GM23338 (cell line): ENCODE measurements at regions not wholly inside any gene's neighbourhood (a gene's known extent, or its start where the extent isn't known, plus 50 kb on each side); places are given as distances from the start of the nearest gene placed in this dataset.

Source experiments
- ATAC-seq: fragments of 200-7000 bp; cut with Tn5 transposase; 3 replicates; pipeline ENCODE4 v1.9.1; 2020
- DNase-seq: peaks from one replicate; pipeline ENCODE4 v3.0.0-alpha.2; 2015; ENCODE audit warnings: low spot score
- H2AFZ ChIP-seq: fragments of 200-600 bp; sonication (generic); 2 replicates; pipeline ENCODE4 v1.8.0; 2016; ENCODE audit warnings: antibody characterized with exemption, mild to moderate bottlenecking, moderate library complexity
- H3F3A ChIP-seq: fragments of 200-600 bp; sonication (generic); replicated peaks from 2 replicates; pipeline ENCODE4 v1.8.0; 2017; ENCODE audit warnings: antibody characterized with exemption, mixed run types, low read depth
- H3K27ac ChIP-seq: fragments of 200-600 bp; sonication (generic); 2 replicates; pipeline ENCODE4 v1.6.1; 2016; ENCODE audit warnings: low read depth
- H3K27me3 ChIP-seq: fragments of 200-600 bp; sonication (generic); 2 replicates; pipeline ENCODE4 v1.8.0; 2016; ENCODE audit warnings: mild to moderate bottlenecking, mixed run types, moderate library complexity; ENCODE audit not compliant: insufficient read depth
- H3K36me3 ChIP-seq: fragments of 200-600 bp; sonication (generic); 2 replicates; pipeline ENCODE4 v1.8.0; 2016; ENCODE audit warnings: mild to moderate bottlenecking; ENCODE audit not compliant: insufficient read depth
- H3K4me1 ChIP-seq: fragments of 200-600 bp; sonication (generic); 2 replicates; pipeline ENCODE4 v1.8.0; 2016; ENCODE audit warnings: mild to moderate bottlenecking, moderate library complexity; ENCODE audit not compliant: insufficient read depth
- H3K4me2 ChIP-seq: fragments of 200-600 bp; sonication (generic); 2 replicates; pipeline ENCODE4 v1.7.1; 2017; ENCODE audit warnings: mixed run types
- H3K4me3 ChIP-seq: fragments of 200-600 bp; sonication (generic); 2 replicates; pipeline ENCODE4 v1.6.1; 2016; ENCODE audit warnings: mixed run types
- H3K79me2 ChIP-seq: fragments of 200-600 bp; sonication (generic); replicated peaks from 2 replicates; pipeline ENCODE4 v1.8.0; 2017; ENCODE audit warnings: mild to moderate bottlenecking; ENCODE audit not compliant: insufficient read depth
- H3K9me2 ChIP-seq: fragments of 200-600 bp; sonication (generic); 2 replicates; pipeline ENCODE4 v1.8.0; 2017; ENCODE audit not compliant: insufficient read depth
- H4K20me1 ChIP-seq: fragments of 200-600 bp; sonication (generic); replicated peaks from 2 replicates; pipeline ENCODE4 v1.8.0; 2017; ENCODE audit warnings: mild to moderate bottlenecking; ENCODE audit not compliant: insufficient read depth
- H3K27ac Mint-ChIP-seq: 2 replicates; pipeline ENCODE4 v1.8.0; 2020; ENCODE audit warnings: inconsistent platforms, mild to moderate bottlenecking, moderate library complexity, mixed read lengths
- H3K27me3 Mint-ChIP-seq: 3 replicates; pipeline ENCODE4 v1.8.0; 2022; ENCODE audit warnings: low read depth, mild to moderate bottlenecking, moderate library complexity, mixed read lengths, inconsistent platforms; ENCODE audit not compliant: insufficient read depth, poor library complexity
- H3K36me3 Mint-ChIP-seq: 3 replicates; pipeline ENCODE4 v1.8.0; 2021; ENCODE audit warnings: low read depth, mild to moderate bottlenecking, inconsistent platforms, moderate library complexity, mixed read lengths
- H3K4me1 Mint-ChIP-seq: 3 replicates; pipeline ENCODE4 v1.8.0; 2020; ENCODE audit warnings: mild to moderate bottlenecking, inconsistent platforms, mixed read lengths
- H3K4me3 Mint-ChIP-seq: 3 replicates; pipeline ENCODE4 v1.8.0; 2021; ENCODE audit warnings: moderate library complexity, mild to moderate bottlenecking, inconsistent platforms, mixed read lengths
- H3K9me3 Mint-ChIP-seq: 3 replicates; pipeline ENCODE4 v1.8.0; 2020; ENCODE audit warnings: moderate library complexity, mild to moderate bottlenecking, inconsistent platforms, mixed read lengths
- CREB1 ChIP-seq: fragments of 250-450 bp; sonication (Bioruptor Pico); IDR thresholded peaks from 2 replicates; pipeline ENCODE4 v1.5.0; 2020; ENCODE audit warnings: low read depth, mild to moderate bottlenecking, moderate library complexity
- EZH2phosphoT487 ChIP-seq: fragments of 200-600 bp; sonication (generic); IDR thresholded peaks from one replicate; pipeline ENCODE4 v1.8.1; 2018; ENCODE audit warnings: antibody characterized with exemption; ENCODE audit not compliant: unreplicated experiment
- JUNB ChIP-seq: IDR thresholded peaks from one replicate; pipeline ENCODE4 v1.6.1; 2016; ENCODE audit warnings: antibody characterized with exemption; ENCODE audit not compliant: unreplicated experiment
- POLR2AphosphoS5 ChIP-seq: IDR thresholded peaks from 2 replicates; pipeline ENCODE4 v1.6.1; 2016; ENCODE audit warnings: antibody characterized with exemption, low read depth
- STAT1 ChIP-seq: IDR thresholded peaks from one replicate; pipeline ENCODE4 v1.6.1; 2016; ENCODE audit warnings: antibody characterized with exemption; ENCODE audit not compliant: unreplicated experiment
- ZNF114 ChIP-seq: fragments of 250-450 bp; sonication (Bioruptor Pico); IDR thresholded peaks from 2 replicates; pipeline ENCODE4 v1.5.0; 2020; ENCODE audit warnings: mild to moderate bottlenecking, moderate library complexity
- ZNF331 ChIP-seq: fragments of 250-450 bp; sonication (Bioruptor Pico); IDR thresholded peaks from 2 replicates; pipeline ENCODE4 v1.5.0; 2020; ENCODE audit warnings: low read depth, mild to moderate bottlenecking, moderate library complexity
- ZNF462 ChIP-seq: fragments of 250-450 bp; sonication (Bioruptor Pico); IDR thresholded peaks from 2 replicates; pipeline ENCODE4 v1.5.0; 2020; ENCODE audit warnings: mild to moderate bottlenecking, moderate library complexity
- TF ChIP-seq, protein P1 (sequence below): IDR thresholded peaks from one replicate; pipeline ENCODE4 v1.6.1; 2018; ENCODE audit warnings: antibody characterized with exemption; ENCODE audit not compliant: unreplicated experiment
- TF ChIP-seq, protein P2 (sequence below), 2 experiments: fragments of 200-600 bp in 1 of 2; sonication (generic) in 1 of 2; conservative IDR thresholded peaks; 2 replicates each; pipeline versions ENCODE4 v1.5.1 to v1.6.1; 2016 to 2017; ENCODE audit warnings: antibody characterized with exemption in 2 of 2, low read depth in 2 of 2, mild to moderate bottlenecking in 2 of 2, moderate library complexity in 1 of 2
- TF ChIP-seq, protein P3 (sequence below): IDR thresholded peaks from 2 replicates; pipeline ENCODE4 v1.6.1; 2016; ENCODE audit warnings: antibody characterized with exemption

- TF ChIP-seq, protein P1, sequence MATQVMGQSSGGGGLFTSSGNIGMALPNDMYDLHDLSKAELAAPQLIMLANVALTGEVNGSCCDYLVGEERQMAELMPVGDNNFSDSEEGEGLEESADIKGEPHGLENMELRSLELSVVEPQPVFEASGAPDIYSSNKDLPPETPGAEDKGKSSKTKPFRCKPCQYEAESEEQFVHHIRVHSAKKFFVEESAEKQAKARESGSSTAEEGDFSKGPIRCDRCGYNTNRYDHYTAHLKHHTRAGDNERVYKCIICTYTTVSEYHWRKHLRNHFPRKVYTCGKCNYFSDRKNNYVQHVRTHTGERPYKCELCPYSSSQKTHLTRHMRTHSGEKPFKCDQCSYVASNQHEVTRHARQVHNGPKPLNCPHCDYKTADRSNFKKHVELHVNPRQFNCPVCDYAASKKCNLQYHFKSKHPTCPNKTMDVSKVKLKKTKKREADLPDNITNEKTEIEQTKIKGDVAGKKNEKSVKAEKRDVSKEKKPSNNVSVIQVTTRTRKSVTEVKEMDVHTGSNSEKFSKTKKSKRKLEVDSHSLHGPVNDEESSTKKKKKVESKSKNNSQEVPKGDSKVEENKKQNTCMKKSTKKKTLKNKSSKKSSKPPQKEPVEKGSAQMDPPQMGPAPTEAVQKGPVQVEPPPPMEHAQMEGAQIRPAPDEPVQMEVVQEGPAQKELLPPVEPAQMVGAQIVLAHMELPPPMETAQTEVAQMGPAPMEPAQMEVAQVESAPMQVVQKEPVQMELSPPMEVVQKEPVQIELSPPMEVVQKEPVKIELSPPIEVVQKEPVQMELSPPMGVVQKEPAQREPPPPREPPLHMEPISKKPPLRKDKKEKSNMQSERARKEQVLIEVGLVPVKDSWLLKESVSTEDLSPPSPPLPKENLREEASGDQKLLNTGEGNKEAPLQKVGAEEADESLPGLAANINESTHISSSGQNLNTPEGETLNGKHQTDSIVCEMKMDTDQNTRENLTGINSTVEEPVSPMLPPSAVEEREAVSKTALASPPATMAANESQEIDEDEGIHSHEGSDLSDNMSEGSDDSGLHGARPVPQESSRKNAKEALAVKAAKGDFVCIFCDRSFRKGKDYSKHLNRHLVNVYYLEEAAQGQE, result no peak
- no peak for TF ChIP-seq CREB1 (CRISPR knock-in tag)
- TF ChIP-seq, protein P2, sequence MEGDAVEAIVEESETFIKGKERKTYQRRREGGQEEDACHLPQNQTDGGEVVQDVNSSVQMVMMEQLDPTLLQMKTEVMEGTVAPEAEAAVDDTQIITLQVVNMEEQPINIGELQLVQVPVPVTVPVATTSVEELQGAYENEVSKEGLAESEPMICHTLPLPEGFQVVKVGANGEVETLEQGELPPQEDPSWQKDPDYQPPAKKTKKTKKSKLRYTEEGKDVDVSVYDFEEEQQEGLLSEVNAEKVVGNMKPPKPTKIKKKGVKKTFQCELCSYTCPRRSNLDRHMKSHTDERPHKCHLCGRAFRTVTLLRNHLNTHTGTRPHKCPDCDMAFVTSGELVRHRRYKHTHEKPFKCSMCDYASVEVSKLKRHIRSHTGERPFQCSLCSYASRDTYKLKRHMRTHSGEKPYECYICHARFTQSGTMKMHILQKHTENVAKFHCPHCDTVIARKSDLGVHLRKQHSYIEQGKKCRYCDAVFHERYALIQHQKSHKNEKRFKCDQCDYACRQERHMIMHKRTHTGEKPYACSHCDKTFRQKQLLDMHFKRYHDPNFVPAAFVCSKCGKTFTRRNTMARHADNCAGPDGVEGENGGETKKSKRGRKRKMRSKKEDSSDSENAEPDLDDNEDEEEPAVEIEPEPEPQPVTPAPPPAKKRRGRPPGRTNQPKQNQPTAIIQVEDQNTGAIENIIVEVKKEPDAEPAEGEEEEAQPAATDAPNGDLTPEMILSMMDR (conservative IDR thresholded peaks at IDR 0.05; ENCODE audit: low read depth in 2 of 2), result no peak
- no peak for TF ChIP-seq STAT1
- TF ChIP-seq JUNB, result no peak
- TF ChIP-seq ZNF114 (CRISPR knock-in tag), result no peak
- no peak for TF ChIP-seq POLR2AphosphoS5
- TF ChIP-seq, protein P3, sequence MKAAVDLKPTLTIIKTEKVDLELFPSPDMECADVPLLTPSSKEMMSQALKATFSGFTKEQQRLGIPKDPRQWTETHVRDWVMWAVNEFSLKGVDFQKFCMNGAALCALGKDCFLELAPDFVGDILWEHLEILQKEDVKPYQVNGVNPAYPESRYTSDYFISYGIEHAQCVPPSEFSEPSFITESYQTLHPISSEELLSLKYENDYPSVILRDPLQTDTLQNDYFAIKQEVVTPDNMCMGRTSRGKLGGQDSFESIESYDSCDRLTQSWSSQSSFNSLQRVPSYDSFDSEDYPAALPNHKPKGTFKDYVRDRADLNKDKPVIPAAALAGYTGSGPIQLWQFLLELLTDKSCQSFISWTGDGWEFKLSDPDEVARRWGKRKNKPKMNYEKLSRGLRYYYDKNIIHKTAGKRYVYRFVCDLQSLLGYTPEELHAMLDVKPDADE, result no peak
- TF ChIP-seq EZH2phosphoT487, result no peak
- no peak for TF ChIP-seq ZNF331 (CRISPR knock-in tag)
These were observed 295.9 kb downstream of the FOXG1 start (continued) for GRCh38 chr14:29062466-29062865.

DNA sequence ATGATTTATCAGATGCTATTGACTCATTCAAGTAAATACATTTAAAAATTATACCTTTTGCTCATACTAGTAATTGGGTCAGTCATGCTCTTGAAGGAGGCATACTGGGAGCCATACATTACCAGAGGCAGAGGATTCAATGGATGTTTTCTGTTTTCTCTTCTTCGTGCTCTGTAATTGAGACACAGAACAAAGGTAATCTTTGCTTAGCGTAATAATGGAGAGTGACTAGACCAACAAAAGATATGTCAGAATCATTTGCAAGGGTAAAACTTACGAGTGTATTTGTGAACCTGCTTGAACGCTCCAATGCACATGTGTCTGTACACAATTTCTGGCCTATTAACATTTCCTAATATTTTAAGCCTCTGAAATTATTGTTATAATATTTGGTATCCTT, 296.4 kb downstream of the FOXG1 start:
- no peaks in the 10 kb centered on the region for H3K36me3 ChIP-seq
- H2AFZ ChIP-seq, result no peak overlapping the region
- H4K20me1 ChIP-seq, result no peaks in the 10 kb centered on the region
- ATAC-seq, result no peak
- 0 out of 2 replicates have a peak, but pooled peaks cover 3% of the 10 kb centered on the region for H3K9me2 ChIP-seq
- DNase-seq, result no peak
- no peaks in the 10 kb centered on the region for H3K36me3 Mint-ChIP-seq
- no peak overlapping the region for H3K27ac ChIP-seq
- no peak overlapping the region for H3K4me2 ChIP-seq
- no peak overlapping the region for H3K27ac Mint-ChIP-seq
- no peaks in the 10 kb centered on the region for H3K4me1 Mint-ChIP-seq
- no peaks in the 10 kb centered on the region for H3F3A ChIP-seq
- no peak overlapping the region for H3K4me3 ChIP-seq
- no peaks in the 10 kb centered on the region for H3K79me2 ChIP-seq
- H3K4me1 ChIP-seq, result no peaks in the 10 kb centered on the region
- H3K4me3 Mint-ChIP-seq, result no peak overlapping the region
- H3K27me3 ChIP-seq, result no peaks in the 10 kb centered on the region
- H3K9me3 Mint-ChIP-seq, result no peaks in the 10 kb centered on the region
- H3K27me3 Mint-ChIP-seq, result peaks cover 2% of the 10 kb centered on the region
- TF ChIP-seq ZNF462 (CRISPR knock-in tag), result no peak
